ENCODE measurements at regions not wholly inside any gene's neighbourhood (a gene's known extent, or its start where the extent isn't known, plus 50 kb on each side); places are given as distances from the start of the nearest gene placed in this dataset.

DNA sequence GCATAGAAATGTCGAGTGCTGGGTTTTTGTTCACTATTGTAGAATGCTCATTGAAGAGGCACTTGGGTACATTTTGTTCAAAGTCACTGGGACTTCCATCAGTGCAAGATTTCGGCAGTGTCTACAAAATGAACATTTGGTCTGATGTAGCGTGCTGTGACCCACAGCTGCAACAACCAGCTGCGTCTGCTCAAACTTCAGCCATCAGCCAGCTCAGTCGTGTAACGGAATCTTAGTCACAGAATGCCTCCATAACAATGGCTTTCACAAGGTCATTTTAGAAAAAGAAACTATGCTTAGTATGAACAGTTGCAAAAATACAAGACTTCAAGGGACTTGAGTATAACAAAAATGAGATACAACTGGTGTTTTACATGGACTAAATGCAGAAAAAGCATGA lies 828.1 kb upstream of the GRAMD2B start:
- Histone ChIP-seq H3K27ac (ENCODE audit: low read depth, low read length) (no peak overlapping the region), H3K36me3 (ENCODE audit: control insufficient read depth in 3 of 3, insufficient read depth in 3 of 3, low read length in 3 of 3) (no peaks in the 10 kb centered on the region), H3K4me3 (ENCODE audit: low read length in 3 of 3) (no peak overlapping the region), H3K4me1 (ENCODE audit: control insufficient read depth in 3 of 3, insufficient read depth in 3 of 3, low read length in 3 of 3) (no peaks in the 10 kb centered on the region), H3K27me3 (ENCODE audit: control insufficient read depth in 3 of 3, insufficient read depth in 3 of 3, low read length in 3 of 3) (no peaks in the 10 kb centered on the region), H3K9ac (ENCODE audit: low read depth in 1 of 3, low read length in 3 of 3) (no peak overlapping the region), H3K9me3 (ENCODE audit: control insufficient read depth in 3 of 3, low read length in 3 of 3) (no peaks in the 10 kb centered on the region)

DNA sequence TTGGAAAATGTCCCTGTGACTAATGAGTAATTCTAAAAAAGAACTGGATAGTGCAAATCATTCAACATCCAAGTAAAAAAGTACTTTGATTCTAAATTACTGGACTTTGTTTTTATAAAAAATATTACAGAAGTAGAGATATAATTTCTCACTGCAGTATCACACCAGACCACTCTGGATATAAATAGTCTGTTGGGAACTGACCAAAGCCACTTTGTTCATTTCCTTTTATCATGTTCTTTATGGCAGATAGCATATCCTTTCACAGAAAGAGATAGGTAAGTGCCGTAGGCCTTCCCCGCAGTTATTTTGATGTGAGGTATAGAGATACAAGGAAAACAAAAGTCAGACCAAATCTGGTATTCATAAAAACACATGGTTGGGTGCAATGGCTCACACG lies 827.4 kb upstream of the GRAMD2B start:
- H3K36me3 ChIP-seq (ENCODE audit: control insufficient read depth in 3 of 3, insufficient read depth in 3 of 3, low read length in 3 of 3), result no peaks in the 10 kb centered on the region
- H3K27ac ChIP-seq (ENCODE audit: low read depth, low read length), result no peak overlapping the region
- H3K4me3 ChIP-seq (ENCODE audit: low read length in 3 of 3), result no peak overlapping the region
- H3K4me1 ChIP-seq (ENCODE audit: control insufficient read depth in 3 of 3, insufficient read depth in 3 of 3, low read length in 3 of 3), result no peaks in the 10 kb centered on the region
- no peaks in the 10 kb centered on the region for H3K9me3 ChIP-seq (ENCODE audit: control insufficient read depth in 3 of 3, low read length in 3 of 3)
- no peaks in the 10 kb centered on the region for H3K27me3 ChIP-seq (ENCODE audit: control insufficient read depth in 3 of 3, insufficient read depth in 3 of 3, low read length in 3 of 3)
- no peak overlapping the region for H3K9ac ChIP-seq (ENCODE audit: low read depth in 1 of 3, low read length in 3 of 3)

DNA sequence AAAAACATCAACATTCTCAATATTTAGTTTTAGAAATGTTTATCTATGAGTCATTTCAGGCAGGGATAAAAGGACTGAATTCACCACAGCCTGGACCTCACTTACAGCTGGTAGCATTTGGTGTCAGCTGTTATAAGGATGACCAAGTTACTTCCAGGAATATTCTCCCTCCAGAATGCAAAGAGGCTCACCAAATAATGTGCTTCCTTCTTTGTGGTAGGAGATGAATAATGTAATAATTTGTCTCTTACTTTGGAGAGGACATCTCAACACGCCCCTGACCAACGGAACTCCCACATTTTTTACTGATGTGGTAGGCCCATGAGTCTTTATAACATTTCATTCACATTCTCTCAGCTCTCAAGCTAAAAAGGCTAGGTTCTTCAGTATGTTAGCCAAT lies 825.9 kb upstream of the GRAMD2B start:
- Histone ChIP-seq H3K27ac (ENCODE audit: low read depth, low read length) (no peak overlapping the region), H3K36me3 (ENCODE audit: control insufficient read depth in 3 of 3, insufficient read depth in 3 of 3, low read length in 3 of 3) (no peaks in the 10 kb centered on the region), H3K9ac (ENCODE audit: low read depth in 1 of 3, low read length in 3 of 3) (no peak overlapping the region)

DNA sequence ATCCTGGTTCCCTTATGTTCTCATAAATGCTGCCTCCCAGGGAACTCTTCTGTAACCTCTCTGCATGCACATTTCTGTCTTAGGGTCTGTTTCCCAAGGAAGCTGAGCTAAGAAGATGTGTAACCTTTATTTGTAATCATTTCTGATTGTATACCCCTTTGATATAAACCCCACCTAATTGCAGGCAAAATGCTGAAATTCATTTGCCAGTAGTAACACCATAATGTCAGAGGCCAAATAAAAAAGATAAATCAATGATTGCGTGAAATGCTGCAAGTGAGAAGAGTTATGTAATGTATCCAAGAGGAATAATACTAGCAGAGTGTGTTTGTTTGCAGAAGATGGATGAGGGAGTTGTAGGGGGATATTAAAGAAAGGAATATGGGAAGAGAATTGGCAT lies 822.6 kb upstream of the GRAMD2B start:
- H3K4me3 ChIP-seq (ENCODE audit: low read length in 3 of 3), result no peak overlapping the region
- no peak overlapping the region for H3K9ac ChIP-seq (ENCODE audit: low read depth in 1 of 3, low read length in 3 of 3)
- H3K27me3 ChIP-seq (ENCODE audit: control insufficient read depth in 3 of 3, insufficient read depth in 3 of 3, low read length in 3 of 3), result no peaks in the 10 kb centered on the region
- no peaks in the 10 kb centered on the region for H3K9me3 ChIP-seq (ENCODE audit: control insufficient read depth in 3 of 3, low read length in 3 of 3)
- no peak overlapping the region for H3K27ac ChIP-seq (ENCODE audit: low read depth, low read length)
- no peaks in the 10 kb centered on the region for H3K36me3 ChIP-seq (ENCODE audit: control insufficient read depth in 3 of 3, insufficient read depth in 3 of 3, low read length in 3 of 3)
- H3K4me1 ChIP-seq (ENCODE audit: control insufficient read depth in 3 of 3, insufficient read depth in 3 of 3, low read length in 3 of 3), result no peaks in the 10 kb centered on the region

More for the DNA sequence above, 825.9 kb upstream of the GRAMD2B start:
- Histone ChIP-seq H3K4me3 (ENCODE audit: low read length in 3 of 3) (no peak overlapping the region), H3K27me3 (ENCODE audit: control insufficient read depth in 3 of 3, insufficient read depth in 3 of 3, low read length in 3 of 3) (no peaks in the 10 kb centered on the region), H3K4me1 (ENCODE audit: control insufficient read depth in 3 of 3, insufficient read depth in 3 of 3, low read length in 3 of 3) (no peaks in the 10 kb centered on the region), H3K9me3 (ENCODE audit: control insufficient read depth in 3 of 3, low read length in 3 of 3) (no peaks in the 10 kb centered on the region)

DNA sequence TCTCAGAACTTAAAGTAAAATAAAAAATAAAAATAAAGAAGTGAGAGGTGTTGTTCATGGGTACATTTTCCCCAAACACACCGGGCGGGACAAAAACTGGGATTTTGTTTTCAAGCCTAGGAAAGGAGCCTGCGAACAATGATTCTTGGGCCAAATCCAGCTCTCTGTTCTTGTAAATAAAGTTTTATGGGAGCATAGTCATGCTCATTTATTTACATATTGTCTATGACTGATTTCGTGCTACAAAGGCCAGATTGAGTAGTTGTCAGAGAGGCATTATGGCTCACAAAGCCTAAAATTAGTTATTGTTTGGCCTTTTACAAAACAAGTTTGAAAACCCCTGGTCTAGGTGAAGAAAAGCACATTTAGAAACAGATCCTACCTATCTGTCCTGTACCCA lies 821.0 kb upstream of the GRAMD2B start:
- no peaks in the 10 kb centered on the region for H3K4me1 ChIP-seq (ENCODE audit: control insufficient read depth in 3 of 3, insufficient read depth in 3 of 3, low read length in 3 of 3)
- no peak overlapping the region for H3K27ac ChIP-seq (ENCODE audit: low read depth, low read length)
- no peaks in the 10 kb centered on the region for H3K27me3 ChIP-seq (ENCODE audit: control insufficient read depth in 3 of 3, insufficient read depth in 3 of 3, low read length in 3 of 3)
- H3K4me3 ChIP-seq (ENCODE audit: low read length in 3 of 3), result no peak overlapping the region
- no peaks in the 10 kb centered on the region for H3K36me3 ChIP-seq (ENCODE audit: control insufficient read depth in 3 of 3, insufficient read depth in 3 of 3, low read length in 3 of 3)
- H3K9me3 ChIP-seq (ENCODE audit: control insufficient read depth in 3 of 3, low read length in 3 of 3), result no peaks in the 10 kb centered on the region
- no peak overlapping the region for H3K9ac ChIP-seq (ENCODE audit: low read depth in 1 of 3, low read length in 3 of 3)

DNA sequence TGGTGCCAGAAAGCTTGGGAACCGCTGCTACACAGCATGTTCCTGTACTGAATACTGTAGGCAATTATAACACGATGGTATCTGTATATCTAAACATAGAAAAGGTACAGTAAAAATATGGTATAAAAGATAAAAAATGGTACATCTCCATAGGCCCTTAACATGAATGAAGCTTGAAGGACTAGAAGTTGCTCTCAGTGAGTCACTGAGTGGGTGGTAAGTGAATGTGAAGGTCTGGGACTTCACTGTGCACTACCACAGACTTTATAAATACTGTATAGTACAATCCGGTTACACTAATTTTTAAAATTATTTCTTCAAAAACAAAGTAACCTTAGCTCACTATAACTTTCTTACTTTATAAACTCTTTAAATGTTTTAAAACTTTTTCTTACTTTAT lies 819.9 kb upstream of the GRAMD2B start:
- no peaks in the 10 kb centered on the region for H3K4me1 ChIP-seq (ENCODE audit: control insufficient read depth in 3 of 3, insufficient read depth in 3 of 3, low read length in 3 of 3)
- H3K27me3 ChIP-seq (ENCODE audit: control insufficient read depth in 3 of 3, insufficient read depth in 3 of 3, low read length in 3 of 3), result no peaks in the 10 kb centered on the region
- H3K36me3 ChIP-seq (ENCODE audit: control insufficient read depth in 3 of 3, insufficient read depth in 3 of 3, low read length in 3 of 3), result no peaks in the 10 kb centered on the region
- H3K4me3 ChIP-seq (ENCODE audit: low read length in 3 of 3), result no peak overlapping the region
- H3K27ac ChIP-seq (ENCODE audit: low read depth, low read length), result no peak overlapping the region
- no peaks in the 10 kb centered on the region for H3K9me3 ChIP-seq (ENCODE audit: control insufficient read depth in 3 of 3, low read length in 3 of 3)
- no peak overlapping the region for H3K9ac ChIP-seq (ENCODE audit: low read depth in 1 of 3, low read length in 3 of 3)

DNA sequence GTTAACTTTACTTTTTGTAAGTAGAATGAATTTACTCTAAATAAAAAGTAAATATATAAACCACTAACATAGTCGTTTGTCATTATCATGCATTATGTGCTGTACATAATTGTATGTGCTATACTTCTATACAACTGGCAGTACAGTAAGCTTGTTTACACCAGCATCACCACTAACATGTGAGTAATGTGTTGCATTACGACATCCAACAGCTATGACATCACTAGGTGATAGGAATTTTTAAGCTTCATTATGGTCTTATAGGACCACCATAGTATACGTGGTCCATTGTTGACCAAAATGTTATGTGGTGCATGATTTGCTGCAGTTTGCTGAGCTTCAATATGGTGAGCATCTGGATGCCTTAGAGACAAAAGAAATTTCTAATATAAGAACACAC lies 819.1 kb upstream of the GRAMD2B start:
- Histone ChIP-seq H3K4me3 (ENCODE audit: low read length in 3 of 3) (no peak overlapping the region), H3K27me3 (ENCODE audit: control insufficient read depth in 3 of 3, insufficient read depth in 3 of 3, low read length in 3 of 3) (no peaks in the 10 kb centered on the region), H3K9me3 (ENCODE audit: control insufficient read depth in 3 of 3, low read length in 3 of 3) (no peaks in the 10 kb centered on the region), H3K27ac (ENCODE audit: low read depth, low read length) (no peak overlapping the region), H3K36me3 (ENCODE audit: control insufficient read depth in 3 of 3, insufficient read depth in 3 of 3, low read length in 3 of 3) (no peaks in the 10 kb centered on the region), H3K9ac (ENCODE audit: low read depth in 1 of 3, low read length in 3 of 3) (no peak overlapping the region), H3K4me1 (ENCODE audit: control insufficient read depth in 3 of 3, insufficient read depth in 3 of 3, low read length in 3 of 3) (no peaks in the 10 kb centered on the region)

DNA sequence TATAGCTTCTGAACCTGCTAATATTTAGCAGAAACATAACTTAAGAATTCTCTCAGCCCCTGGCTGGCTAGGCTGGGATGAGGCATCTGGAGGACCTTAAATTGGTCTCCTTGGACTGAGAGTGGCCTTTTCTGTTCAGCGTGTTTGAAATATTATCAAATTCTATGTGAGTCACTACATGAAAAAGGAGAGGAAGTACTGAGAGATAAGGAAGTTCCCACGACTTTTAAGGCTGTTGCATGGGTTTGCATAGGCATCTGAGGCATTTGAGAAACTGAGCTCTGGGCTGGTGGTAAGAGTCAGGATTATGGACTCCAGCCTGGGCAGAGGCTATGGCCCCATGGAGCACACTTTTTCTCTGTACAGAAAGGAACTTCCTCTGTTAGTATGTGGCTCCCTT lies 816.2 kb upstream of the GRAMD2B start:
- no peak overlapping the region for H3K27ac ChIP-seq (ENCODE audit: low read depth, low read length)
- H3K27me3 ChIP-seq (ENCODE audit: control insufficient read depth in 3 of 3, insufficient read depth in 3 of 3, low read length in 3 of 3), result no peaks in the 10 kb centered on the region
- no peak overlapping the region for H3K9ac ChIP-seq (ENCODE audit: low read depth in 1 of 3, low read length in 3 of 3)
- no peaks in the 10 kb centered on the region for H3K9me3 ChIP-seq (ENCODE audit: control insufficient read depth in 3 of 3, low read length in 3 of 3)
- no peak overlapping the region for H3K4me3 ChIP-seq (ENCODE audit: low read length in 3 of 3)
- peaks cover 0 to under 1% (median 0%) of the 10 kb centered on the region in 3 donors for H3K4me1 ChIP-seq (ENCODE audit: control insufficient read depth in 3 of 3, insufficient read depth in 3 of 3, low read length in 3 of 3)
- H3K36me3 ChIP-seq (ENCODE audit: control insufficient read depth in 3 of 3, insufficient read depth in 3 of 3, low read length in 3 of 3), result no peaks in the 10 kb centered on the region

DNA sequence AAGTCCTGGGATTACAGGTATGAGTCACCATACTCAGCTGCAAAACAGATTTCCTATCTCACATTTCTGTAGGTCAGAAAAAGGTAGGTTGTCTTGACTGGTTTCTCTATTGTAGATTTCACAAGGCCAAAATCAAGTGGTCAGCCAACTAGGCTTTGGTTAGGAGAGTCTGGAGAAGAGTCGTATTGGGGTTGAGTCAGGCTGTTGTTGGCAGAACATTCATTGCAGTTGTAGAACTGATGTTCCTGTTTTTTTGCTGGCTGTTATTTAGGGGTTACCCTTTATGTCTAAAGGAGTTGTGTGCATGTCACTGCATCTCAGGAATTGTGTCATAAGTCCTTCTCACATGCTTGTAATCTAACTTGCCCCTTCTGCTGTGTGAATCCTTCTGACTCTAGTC lies 814.2 kb upstream of the GRAMD2B start:
- no peaks in the 10 kb centered on the region for H3K36me3 ChIP-seq (ENCODE audit: control insufficient read depth in 3 of 3, insufficient read depth in 3 of 3, low read length in 3 of 3)
- H3K9me3 ChIP-seq (ENCODE audit: control insufficient read depth in 3 of 3, low read length in 3 of 3), result no peaks in the 10 kb centered on the region
- no peak overlapping the region for H3K27ac ChIP-seq (ENCODE audit: low read depth, low read length)
- H3K4me1 ChIP-seq (ENCODE audit: control insufficient read depth in 3 of 3, insufficient read depth in 3 of 3, low read length in 3 of 3), result peaks cover 0 to 8% (median 5%) of the 10 kb centered on the region in 3 donors
- H3K9ac ChIP-seq (ENCODE audit: low read depth in 1 of 3, low read length in 3 of 3), result no peak overlapping the region
- H3K27me3 ChIP-seq (ENCODE audit: control insufficient read depth in 3 of 3, insufficient read depth in 3 of 3, low read length in 3 of 3), result no peaks in the 10 kb centered on the region
- no peak overlapping the region for H3K4me3 ChIP-seq (ENCODE audit: low read length in 3 of 3)

DNA sequence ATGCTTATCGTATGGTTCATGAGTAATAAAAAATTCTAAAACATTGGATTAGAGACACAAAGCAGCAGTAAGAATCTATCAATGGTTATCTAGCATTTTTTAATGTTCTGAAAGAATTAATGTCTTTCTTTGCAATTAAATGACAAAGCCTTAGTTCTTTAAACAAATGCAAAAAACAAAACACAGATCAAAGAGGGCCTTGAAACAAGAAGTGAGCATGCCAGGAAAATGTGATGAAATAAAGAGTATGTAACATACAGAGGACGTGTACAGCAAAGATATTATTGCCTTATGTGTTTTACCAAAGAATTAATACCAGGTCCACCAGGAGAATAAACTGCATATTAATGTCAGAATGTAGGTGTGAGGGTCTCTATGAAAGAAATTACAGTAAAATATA lies 812.3 kb upstream of the GRAMD2B start:
- Histone ChIP-seq H3K9ac (ENCODE audit: low read depth in 1 of 3, low read length in 3 of 3) (no peak overlapping the region), H3K4me3 (ENCODE audit: low read length in 3 of 3) (no peak overlapping the region), H3K27ac (ENCODE audit: low read depth, low read length) (no peak overlapping the region), H3K36me3 (ENCODE audit: control insufficient read depth in 3 of 3, insufficient read depth in 3 of 3, low read length in 3 of 3) (no peaks in the 10 kb centered on the region), H3K9me3 (ENCODE audit: control insufficient read depth in 3 of 3, low read length in 3 of 3) (no peaks in the 10 kb centered on the region), H3K4me1 (ENCODE audit: control insufficient read depth in 3 of 3, insufficient read depth in 3 of 3, low read length in 3 of 3) (peaks cover 0 to 8% (median 5%) of the 10 kb centered on the region in 3 donors), H3K27me3 (ENCODE audit: control insufficient read depth in 3 of 3, insufficient read depth in 3 of 3, low read length in 3 of 3) (no peaks in the 10 kb centered on the region)

DNA sequence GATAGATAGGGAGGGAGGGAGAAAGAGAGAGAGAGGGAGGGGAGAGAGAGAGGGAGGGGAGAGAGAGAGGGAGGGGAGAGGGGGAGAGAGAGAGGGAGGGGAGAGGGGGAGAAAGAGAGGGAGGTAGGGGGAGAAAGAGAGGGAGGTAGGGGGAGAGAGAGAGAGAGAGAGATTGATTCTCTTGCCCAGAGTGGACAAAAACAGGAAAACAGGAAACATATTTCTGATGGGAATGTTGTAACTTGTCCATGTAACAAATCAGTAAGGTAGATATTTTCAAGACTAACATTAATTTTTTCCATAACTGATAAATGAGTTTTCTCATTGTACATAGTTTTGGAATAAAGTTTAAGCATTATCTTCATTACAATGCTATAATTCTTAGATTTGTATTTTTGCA lies 811.7 kb upstream of the GRAMD2B start:
- Histone ChIP-seq H3K36me3 (ENCODE audit: control insufficient read depth in 3 of 3, insufficient read depth in 3 of 3, low read length in 3 of 3) (no peaks in the 10 kb centered on the region), H3K9me3 (ENCODE audit: control insufficient read depth in 3 of 3, low read length in 3 of 3) (no peaks in the 10 kb centered on the region), H3K27ac (ENCODE audit: low read depth, low read length) (no peak overlapping the region), H3K4me3 (ENCODE audit: low read length in 3 of 3) (no peak overlapping the region), H3K4me1 (ENCODE audit: control insufficient read depth in 3 of 3, insufficient read depth in 3 of 3, low read length in 3 of 3) (peaks cover 0 to 8% (median 5%) of the 10 kb centered on the region in 3 donors), H3K9ac (ENCODE audit: low read depth in 1 of 3, low read length in 3 of 3) (no peak overlapping the region), H3K27me3 (ENCODE audit: control insufficient read depth in 3 of 3, insufficient read depth in 3 of 3, low read length in 3 of 3) (no peaks in the 10 kb centered on the region)
